NCI-H2196 (cell line): ENCODE measurements at regions not wholly inside any gene's neighbourhood (a gene's known extent, or its start where the extent isn't known, plus 50 kb on each side); places are given as distances from the start of the nearest gene placed in this dataset.
A peak's percentile ranks its signal among the peaks of the same experiment; 100 is the strongest.
"Not testable (repeated sequence)": the region's sequence is repeated elsewhere in the genome, so short reads cannot be mapped to it uniquely, and the experiment has no call there.

Source experiments
- DNase-seq: peaks from one replicate; lab custom pipeline; 2025; ENCODE audit not compliant: unreplicated experiment; lab: John Stamatoyannopoulos, UW

DNA sequence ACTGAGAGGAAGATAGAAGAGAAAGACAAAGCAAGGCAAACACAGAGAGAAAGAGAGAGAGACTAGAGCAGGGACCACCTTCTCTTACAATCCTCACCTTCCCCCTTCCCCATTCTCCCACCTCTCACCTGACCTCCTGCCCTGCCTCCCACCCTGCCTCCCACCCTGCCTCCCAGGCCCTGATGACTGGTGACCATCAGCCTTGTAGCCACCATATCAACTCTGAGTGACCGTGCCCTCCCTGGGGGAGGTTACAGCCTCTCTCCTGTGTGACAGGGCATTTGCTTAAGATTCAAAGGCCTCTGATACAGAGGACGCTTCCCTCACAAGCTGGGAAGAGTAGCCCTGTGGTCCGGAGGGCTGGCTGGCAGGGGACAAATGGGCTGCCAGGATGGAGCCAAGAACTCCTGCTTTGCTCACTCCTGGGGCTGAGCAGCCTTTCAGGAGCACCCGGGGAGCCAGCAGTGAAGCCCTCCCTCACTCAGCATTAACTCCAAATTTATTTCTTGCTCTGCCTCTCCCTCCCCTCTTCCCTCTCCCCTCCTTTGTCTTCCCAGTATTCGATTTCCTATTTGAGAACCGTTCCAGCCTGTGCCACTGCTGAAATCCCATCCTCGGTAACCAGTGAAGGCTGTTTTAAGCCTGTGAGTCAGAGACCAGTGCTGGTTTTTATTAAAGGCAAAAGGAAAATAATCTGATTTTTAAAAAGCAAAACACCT is 125.2 kb upstream of the SYT13 start:
- no peak for DNase-seq

- no peak for DNase-seq
Measured at GRCh38 chr11:45410391-45411227, 124.5 kb upstream of the SYT13 start.

DNA sequence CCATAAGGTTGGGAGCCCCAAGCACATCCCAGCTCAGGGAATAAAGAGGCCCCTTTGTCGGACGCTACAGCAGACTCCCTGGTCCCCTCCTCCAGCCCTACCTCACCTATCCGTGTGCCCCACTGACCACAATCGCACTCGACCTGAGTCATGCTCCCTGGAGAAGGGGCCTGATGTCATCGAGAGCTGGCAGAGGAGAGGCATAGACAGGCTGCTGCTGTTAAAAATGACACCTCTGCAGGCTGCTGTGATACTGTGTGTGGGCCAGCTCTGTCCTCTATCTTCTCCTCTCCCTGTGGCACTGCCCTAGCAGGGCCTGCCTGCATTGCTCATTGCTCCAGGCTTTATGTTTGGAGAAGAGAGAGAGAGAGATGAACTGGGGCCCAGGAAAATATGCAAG is 123.4 kb upstream of the SYT13 start:
- DNase-seq = no peak

- DNase-seq = no peak
Measured at GRCh38 chr11:45407226-45407625, 121.1 kb upstream of the SYT13 start.

- peak; percentile 18 for DNase-seq
Measured at GRCh38 chr11:45405916-45406670, 120.0 kb upstream of the SYT13 start.

- not testable (repeated sequence) for DNase-seq
Measured at GRCh38 chr11:45403521-45403920, 117.4 kb upstream of the SYT13 start.

GRCh38 chr11:45402049-45402630 is 116.0 kb upstream of the SYT13 start:
- no peak for DNase-seq

DNA sequence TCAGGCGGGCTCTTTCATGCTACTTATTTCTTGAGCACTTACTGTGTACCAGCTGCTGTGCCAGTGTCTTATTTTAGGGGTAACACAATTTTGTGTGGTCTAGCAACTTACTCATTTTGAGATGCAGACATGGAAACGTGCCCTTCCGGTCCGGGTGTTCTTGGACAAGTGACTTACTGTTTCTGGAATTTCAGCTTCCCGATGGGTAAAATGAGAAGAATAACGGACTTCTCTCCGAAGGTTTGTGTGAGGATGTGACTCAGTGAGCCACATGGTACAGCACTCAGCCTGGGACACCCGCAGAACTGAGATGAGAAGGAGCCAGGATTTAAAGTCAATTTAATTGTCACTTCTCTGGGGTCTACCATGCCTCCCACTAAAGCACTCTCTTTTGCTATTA is 114.5 kb upstream of the SYT13 start:
- DNase-seq = no peak

DNA sequence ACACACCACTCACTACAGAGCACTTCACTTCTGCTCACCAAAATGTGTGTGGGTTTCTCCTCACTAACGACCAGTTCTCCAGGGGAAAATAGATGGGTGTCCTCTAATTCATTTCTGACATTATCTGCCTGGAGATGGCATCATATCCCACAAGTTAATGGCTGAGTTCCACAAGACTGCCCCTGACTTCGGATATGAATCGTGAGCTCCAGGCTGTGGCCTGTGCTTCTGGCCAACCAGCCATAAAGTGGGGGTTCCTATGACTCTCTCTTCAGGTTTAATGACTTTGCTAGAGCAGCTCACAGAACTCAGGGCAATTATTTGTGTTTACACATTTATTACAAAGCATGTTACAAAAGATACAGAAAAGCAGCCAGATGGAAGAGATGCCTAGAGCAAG is 113.0 kb upstream of the SYT13 start:
- DNase-seq = no peak

DNA sequence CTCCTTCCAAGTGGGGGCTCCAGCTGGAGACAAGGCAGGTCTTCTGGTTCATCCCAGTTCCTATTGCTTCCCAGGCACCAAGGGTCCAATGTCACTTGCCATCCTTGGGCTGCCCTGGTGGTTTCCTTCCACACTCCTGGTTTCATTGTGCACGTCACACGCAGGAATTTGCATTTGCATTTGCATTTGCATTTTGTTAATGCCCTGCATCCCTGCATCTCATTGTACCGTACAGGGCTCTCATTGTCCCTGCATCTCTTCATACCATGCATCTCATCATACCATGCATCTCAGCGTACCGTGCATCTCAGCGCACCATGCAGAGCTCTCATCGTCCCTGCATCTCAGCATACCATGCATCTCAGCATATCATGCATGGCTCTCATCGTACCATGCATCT is 112.2 kb upstream of the SYT13 start:
- DNase-seq = no peak

GRCh38 chr11:45396394-45396793 is 110.3 kb upstream of the SYT13 start:
- no peak for DNase-seq

GRCh38 chr11:45395947-45396346 is 109.8 kb upstream of the SYT13 start:
- no peak for DNase-seq

- DNase-seq = no peak
Measured at GRCh38 chr11:45395421-45395820, 109.3 kb upstream of the SYT13 start.

GRCh38 chr11:45394294-45395085 is 108.3 kb upstream of the SYT13 start:
- no peak for DNase-seq

GRCh38 chr11:45393826-45394225 is 107.7 kb upstream of the SYT13 start:
- DNase-seq = no peak

- no peak for DNase-seq
Measured at GRCh38 chr11:45393334-45393733, 107.2 kb upstream of the SYT13 start.

DNA sequence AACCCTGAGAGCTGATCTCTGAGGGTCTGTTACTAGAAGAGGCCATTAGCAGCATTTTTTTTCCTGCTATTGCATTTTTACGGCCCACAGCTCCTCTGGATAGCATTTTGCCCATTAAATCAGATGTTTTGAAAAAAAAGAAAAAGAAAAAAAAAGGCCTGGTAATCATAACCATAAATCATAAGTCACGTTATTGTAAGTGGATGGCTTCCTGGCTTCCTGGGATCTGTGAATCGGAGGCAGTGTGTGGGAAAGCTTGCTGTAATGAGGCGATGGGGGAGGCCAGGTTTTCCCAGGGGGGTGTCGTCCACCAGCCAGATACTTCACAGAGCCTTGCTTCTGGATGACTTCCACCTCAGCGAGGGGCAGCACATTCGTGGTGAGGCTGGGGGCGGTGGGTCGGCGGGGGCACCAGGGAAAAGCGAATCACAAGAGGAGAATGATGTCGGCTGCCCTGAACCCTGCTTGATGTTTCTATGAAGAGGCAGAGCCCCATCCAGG is 106.5 kb upstream of the SYT13 start:
- no peak for DNase-seq

DNA sequence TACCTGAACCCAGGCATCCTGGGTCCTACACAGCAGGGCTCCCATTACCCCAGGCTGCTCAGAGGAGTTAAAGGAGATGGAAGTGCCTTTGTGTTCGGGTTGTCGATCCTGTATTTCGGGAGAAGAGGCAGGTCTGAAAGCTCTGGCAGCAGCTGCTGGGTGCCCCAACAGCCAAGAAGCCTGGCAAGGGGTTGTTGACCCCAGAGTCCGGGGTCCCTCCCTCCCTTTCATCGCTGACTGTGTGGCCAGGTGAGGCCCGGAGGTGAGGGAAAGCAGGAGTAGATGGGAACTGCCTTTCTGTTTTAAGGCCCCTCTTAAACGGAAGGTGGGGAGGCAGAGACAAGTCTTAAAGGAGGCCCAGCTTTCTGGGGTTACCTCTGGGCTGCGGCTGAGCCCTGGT is 106.0 kb upstream of the SYT13 start:
- no peak for DNase-seq

- no peak for DNase-seq
Measured at GRCh38 chr11:45391168-45391850, 105.2 kb upstream of the SYT13 start.

GRCh38 chr11:45390407-45390806 is 104.3 kb upstream of the SYT13 start:
- DNase-seq = no peak
